ENCODE measurements at regions not wholly inside any gene's neighbourhood (a gene's known extent, or its start where the extent isn't known, plus 50 kb on each side); places are given as distances from the start of the nearest gene placed in this dataset.

DNA sequence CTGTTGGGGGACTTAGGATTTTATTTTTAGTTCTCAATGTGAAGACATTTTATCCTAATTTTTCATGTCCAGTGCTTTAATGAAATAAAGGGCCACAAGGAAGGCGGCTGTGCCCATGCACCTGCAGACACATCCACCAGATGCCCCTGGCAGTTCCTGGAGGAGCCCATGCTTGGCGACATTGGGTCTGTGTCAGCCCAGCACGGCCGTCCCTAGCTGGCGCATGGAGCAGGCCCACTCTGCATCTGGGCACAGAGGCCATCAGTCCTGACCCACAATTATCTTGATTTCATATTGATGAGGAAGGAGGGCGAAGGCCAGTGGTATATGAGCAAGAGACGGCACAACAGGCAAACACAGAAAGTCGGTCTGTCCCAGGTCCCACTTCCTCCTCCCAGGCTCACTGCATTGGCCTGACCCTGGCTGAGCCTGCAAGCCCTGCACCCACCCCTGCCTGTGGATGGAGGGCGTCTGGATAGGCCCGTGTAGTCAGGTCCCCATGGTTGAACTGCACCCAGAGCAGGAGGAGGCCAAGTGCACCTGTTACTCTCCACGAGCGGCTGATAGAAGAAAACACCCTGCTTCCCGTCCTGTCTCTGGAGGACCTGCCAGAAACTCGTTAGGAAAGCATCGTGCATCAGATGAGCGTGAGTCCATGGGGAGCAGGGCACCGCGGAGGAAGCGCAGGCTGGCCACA, 296.9 kb downstream of the BRD1 start:
- Histone ChIP-seq H3K27me3 (no peaks in the 10 kb centered on the region), H3K4me1 (ENCODE audit: insufficient read depth) (no peaks in the 10 kb centered on the region), H3K27ac (no peak overlapping the region), H3K9me3 (no peaks in the 10 kb centered on the region), H3K36me3 (no peaks in the 10 kb centered on the region), H3K4me3 (no peak overlapping the region)
- no peak for DNase-seq
- intact Hi-C loops (cut with DNase I) = no loop called here
- no peak for TF ChIP-seq POLR2A (IDR thresholded peaks at IDR 0.05)
- TF ChIP-seq, protein P1, sequence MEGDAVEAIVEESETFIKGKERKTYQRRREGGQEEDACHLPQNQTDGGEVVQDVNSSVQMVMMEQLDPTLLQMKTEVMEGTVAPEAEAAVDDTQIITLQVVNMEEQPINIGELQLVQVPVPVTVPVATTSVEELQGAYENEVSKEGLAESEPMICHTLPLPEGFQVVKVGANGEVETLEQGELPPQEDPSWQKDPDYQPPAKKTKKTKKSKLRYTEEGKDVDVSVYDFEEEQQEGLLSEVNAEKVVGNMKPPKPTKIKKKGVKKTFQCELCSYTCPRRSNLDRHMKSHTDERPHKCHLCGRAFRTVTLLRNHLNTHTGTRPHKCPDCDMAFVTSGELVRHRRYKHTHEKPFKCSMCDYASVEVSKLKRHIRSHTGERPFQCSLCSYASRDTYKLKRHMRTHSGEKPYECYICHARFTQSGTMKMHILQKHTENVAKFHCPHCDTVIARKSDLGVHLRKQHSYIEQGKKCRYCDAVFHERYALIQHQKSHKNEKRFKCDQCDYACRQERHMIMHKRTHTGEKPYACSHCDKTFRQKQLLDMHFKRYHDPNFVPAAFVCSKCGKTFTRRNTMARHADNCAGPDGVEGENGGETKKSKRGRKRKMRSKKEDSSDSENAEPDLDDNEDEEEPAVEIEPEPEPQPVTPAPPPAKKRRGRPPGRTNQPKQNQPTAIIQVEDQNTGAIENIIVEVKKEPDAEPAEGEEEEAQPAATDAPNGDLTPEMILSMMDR (IDR thresholded peaks at IDR 0.05) = no peak
- TF ChIP-seq EP300 (IDR thresholded peaks at IDR 0.05) = no peak
- 53 to 62% (median 57%) methylated on average over 18 to 19 of the region's 19 CpGs for WGBS, 3 donors

DNA sequence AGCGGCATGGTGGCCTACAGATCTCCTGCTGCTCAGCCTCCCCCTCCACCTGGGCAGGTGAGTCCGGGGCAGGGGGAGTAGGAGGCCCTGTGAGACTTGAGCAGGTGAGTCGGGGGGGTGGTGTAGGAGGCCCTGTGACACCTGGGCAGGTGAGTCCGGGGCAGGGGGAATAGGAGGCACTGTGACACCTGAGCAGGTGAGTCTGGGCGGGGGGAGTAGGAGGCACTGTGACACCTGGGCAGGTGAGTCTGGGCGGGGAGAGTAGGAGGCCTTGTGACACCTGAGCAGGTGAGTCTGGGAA, 299.3 kb downstream of the BRD1 start:
- TF ChIP-seq EP300 (IDR thresholded peaks at IDR 0.05) (no peak), POLR2A (IDR thresholded peaks at IDR 0.05) (no peak)
- no peak overlapping the region for H3K4me3 ChIP-seq
- no peaks in the 10 kb centered on the region for H3K4me1 ChIP-seq (ENCODE audit: insufficient read depth)
- DNase-seq = no peak
- whole genome bisulfite sequencing, 3 donors = 69 to 73% (median 72%) methylated on average over 6 of the region's 6 CpGs
- no peak overlapping the region for H3K27ac ChIP-seq
- H3K9me3 ChIP-seq = no peaks in the 10 kb centered on the region
- no peaks in the 10 kb centered on the region for H3K27me3 ChIP-seq
- H3K36me3 ChIP-seq = no peaks in the 10 kb centered on the region
- intact Hi-C loops (cut with DNase I) = no loop called here

DNA sequence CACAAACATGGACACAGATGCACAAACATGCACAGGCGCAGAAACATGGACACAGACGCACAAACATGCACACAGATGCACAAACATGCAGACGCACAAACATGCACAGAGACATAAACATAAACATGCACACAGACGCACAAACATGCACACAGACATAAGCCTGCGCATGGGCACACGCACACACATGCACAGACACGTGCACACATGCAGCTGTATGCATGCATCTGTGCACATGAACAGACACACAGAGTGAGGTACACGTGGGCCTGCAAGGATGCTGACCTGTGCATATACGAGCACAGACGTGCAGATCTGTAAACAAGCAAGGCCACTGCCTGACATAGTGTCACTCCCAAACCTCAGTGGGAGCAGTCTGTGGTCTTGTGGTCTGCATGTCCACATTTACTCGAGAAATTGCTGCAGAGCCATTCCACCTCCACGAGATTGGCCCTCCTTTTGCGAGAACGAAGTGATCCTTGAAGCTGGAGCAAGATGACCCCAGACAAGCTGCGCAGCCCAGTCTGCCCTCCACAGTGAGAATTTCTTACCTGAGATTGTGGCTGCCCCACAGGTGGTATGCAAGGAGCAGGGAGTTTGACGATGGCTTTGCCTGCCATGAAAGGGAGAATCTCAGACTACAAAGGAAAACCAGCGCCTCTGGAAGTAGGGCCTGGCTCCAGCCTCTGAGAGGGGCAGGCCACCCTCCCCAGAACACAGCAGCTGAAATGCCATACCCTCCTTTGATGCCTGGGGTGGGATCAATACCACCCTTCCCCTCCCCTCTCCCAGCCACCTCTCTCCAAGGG, 299.9 kb downstream of the BRD1 start:
- no peak for DNase-seq
- Histone ChIP-seq H3K36me3 (no peaks in the 10 kb centered on the region), H3K27me3 (no peaks in the 10 kb centered on the region), H3K9me3 (no peaks in the 10 kb centered on the region), H3K4me3 (no peak overlapping the region), H3K27ac (no peak overlapping the region), H3K4me1 (ENCODE audit: insufficient read depth) (no peaks in the 10 kb centered on the region)
- intact Hi-C loops (cut with DNase I) = no loop called here
- TF ChIP-seq POLR2A (IDR thresholded peaks at IDR 0.05) = no peak
- TF ChIP-seq EP300 (IDR thresholded peaks at IDR 0.05) = no peak
- TF ChIP-seq, protein P1 (IDR thresholded peaks at IDR 0.05) = no peak
- WGBS, 3 donors = 65 to 76% (median 76%) methylated on average over 17 of the region's 17 CpGs

DNA sequence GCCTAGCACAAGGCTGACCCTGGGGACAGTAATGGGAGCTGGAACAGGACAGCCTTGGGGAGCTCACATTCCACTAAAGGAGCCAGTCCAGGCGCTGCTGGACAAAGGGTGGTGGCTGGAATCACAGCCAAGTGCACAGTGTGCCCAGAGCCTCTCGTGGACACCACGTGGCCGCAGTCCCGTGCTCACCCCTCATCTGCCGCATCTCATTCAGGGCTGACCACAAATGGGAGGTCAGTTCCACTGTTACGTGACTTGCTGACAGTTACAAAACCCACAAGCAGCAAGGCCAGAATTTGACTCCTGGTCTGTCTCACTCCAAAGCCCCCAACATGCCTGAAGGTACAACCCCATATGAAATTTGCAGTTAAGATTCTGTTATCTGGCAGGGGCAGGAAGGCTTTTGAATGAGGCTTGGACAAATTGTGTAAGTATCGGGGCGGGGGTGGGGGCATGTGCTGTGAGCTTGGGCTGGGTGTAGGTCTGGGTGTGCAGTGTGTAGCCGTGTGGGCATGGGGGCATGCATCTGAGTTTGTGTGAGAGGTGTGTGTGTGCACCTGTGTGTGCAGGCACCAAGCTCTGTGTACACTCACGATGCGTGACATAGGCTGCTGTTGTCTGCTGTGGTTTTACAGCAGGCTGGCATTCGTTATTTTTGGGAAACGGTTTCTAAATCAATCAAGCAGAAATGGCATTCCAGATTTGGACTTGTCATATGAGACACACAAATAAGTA, 301.7 kb downstream of the BRD1 start:
- TF ChIP-seq POLR2A (IDR thresholded peaks at IDR 0.05) (no peak), EP300 (IDR thresholded peaks at IDR 0.05) (no peak)
- TF ChIP-seq, protein P1 (IDR thresholded peaks at IDR 0.05) = no peak
- intact Hi-C loops (cut with DNase I) = no loop called here
- Histone ChIP-seq H3K36me3 (no peaks in the 10 kb centered on the region), H3K4me3 (no peak overlapping the region), H3K27ac (no peak overlapping the region), H3K9me3 (no peaks in the 10 kb centered on the region), H3K4me1 (ENCODE audit: insufficient read depth) (no peaks in the 10 kb centered on the region), H3K27me3 (no peaks in the 10 kb centered on the region)
- DNase-seq = no peak
- 56 to 67% (median 63%) methylated on average over 13 to 14 of the region's 14 CpGs for WGBS, 3 donors
